CD14-positive monocyte (primary cell): ENCODE measurements at regions not wholly inside any gene's neighbourhood (a gene's known extent, or its start where the extent isn't known, plus 50 kb on each side); places are given as distances from the start of the nearest gene placed in this dataset.

Source experiments
- DNase-seq, 3 donors: peaks; one replicate each; pipeline ENCODE4 v3.0.0-alpha.2; 2011 to 2022
- H2AFZ ChIP-seq: 2 replicates; pipeline ENCODE4 v1.6.0; 2012; ENCODE audit warnings: mild to moderate bottlenecking, low read depth, low read length, inconsistent platforms; ENCODE audit not compliant: insufficient read depth, poor library complexity, severe bottlenecking
- H3K27ac ChIP-seq, 2 donors: 1 replicate in 1 of 2; 2 replicates in 1 of 2; pipeline ENCODE4 v1.5.1; 2012 to 2013; ENCODE audit warnings: low read length in 2 of 2, control low read depth in 1 of 2, inconsistent platforms in 1 of 2, low read depth in 1 of 2, mild to moderate bottlenecking in 1 of 2
- H3K27me3 ChIP-seq, 2 donors: one replicate each; pipeline versions ENCODE4 v1.6.0 to v1.6.1; 2011 to 2013; ENCODE audit warnings: low read length in 2 of 2; ENCODE audit not compliant: control insufficient read depth in 2 of 2, insufficient read depth in 2 of 2
- H3K36me3 ChIP-seq, 2 donors: replicated peaks in 1 of 2; 1 replicate in 1 of 2; 2 replicates in 1 of 2; pipeline versions ENCODE4 v1.5.1 to v1.6.1; 2012 to 2013; ENCODE audit warnings: low read length in 2 of 2, control low read depth in 1 of 2, inconsistent platforms in 1 of 2, mild to moderate bottlenecking in 1 of 2; ENCODE audit not compliant: insufficient read depth in 2 of 2, control insufficient read depth in 1 of 2
- H3K4me1 ChIP-seq, 2 donors: 1 replicate in 1 of 2; 2 replicates in 1 of 2; pipeline versions ENCODE4 v1.5.1 to v1.6.1; 2012 to 2013; ENCODE audit warnings: low read length in 2 of 2, control low read depth in 1 of 2, inconsistent platforms in 1 of 2, mild to moderate bottlenecking in 1 of 2, moderate library complexity in 1 of 2; ENCODE audit not compliant: insufficient read depth in 2 of 2, control insufficient read depth in 1 of 2
- H3K4me2 ChIP-seq: replicated peaks from 2 replicates; pipeline ENCODE3; 2012; ENCODE audit warnings: low read length, moderate library complexity, mild to moderate bottlenecking; ENCODE audit not compliant: poor library complexity, severe bottlenecking; ENCODE audit errors: extremely low read depth
- H3K4me3 ChIP-seq, 3 experiments: fragments of 200-600 bp in 1 of 3; sonication (generic) in 1 of 3; replicated peaks in 1 of 3; 1 replicate in 2 of 3; 2 replicates in 1 of 3; pipeline ENCODE4 v1.5.1; 2011 to 2013; ENCODE audit warnings: low read length in 3 of 3, mild to moderate bottlenecking in 3 of 3, control low read depth in 2 of 3, low read depth in 2 of 3, inconsistent platforms in 1 of 3, moderate library complexity in 1 of 3
- H3K79me2 ChIP-seq: 2 replicates; pipeline ENCODE4 v1.6.0; 2012; ENCODE audit warnings: mild to moderate bottlenecking, control low read depth, inconsistent platforms, low read length, moderate library complexity; ENCODE audit not compliant: insufficient read depth
- H3K9ac ChIP-seq: 2 replicates; pipeline ENCODE4 v1.6.0; 2017; ENCODE audit warnings: low read length, mild to moderate bottlenecking; ENCODE audit not compliant: insufficient read depth, poor library complexity, severe bottlenecking
- H3K9me3 ChIP-seq, 2 donors: replicated peaks in 1 of 2; 1 replicate in 1 of 2; 2 replicates in 1 of 2; pipeline versions ENCODE4 v1.5.1 to v1.6.1; 2012 to 2013; ENCODE audit warnings: low read length in 2 of 2, control low read depth in 1 of 2; ENCODE audit not compliant: control insufficient read depth in 1 of 2, insufficient read depth in 1 of 2
- H4K20me1 ChIP-seq: 2 replicates; pipeline ENCODE4 v1.6.0; 2012; ENCODE audit warnings: mild to moderate bottlenecking, low read length, control low read depth, moderate library complexity; ENCODE audit not compliant: insufficient read depth
- H3K27ac Mint-ChIP-seq, 7 donors: one replicate each; pipeline ENCODE4 v1.8.0; 2020; ENCODE audit warnings: mild to moderate bottlenecking in 7 of 7, mixed read lengths in 7 of 7, moderate library complexity in 6 of 7, inconsistent platforms in 2 of 7
- H3K27me3 Mint-ChIP-seq, 3 donors: one replicate each; pipeline ENCODE4 v1.8.0; 2021 to 2022; ENCODE audit warnings: low read depth in 3 of 3, mild to moderate bottlenecking in 3 of 3, mixed read lengths in 3 of 3, moderate library complexity in 3 of 3, inconsistent platforms in 1 of 3
- H3K36me3 Mint-ChIP-seq, 2 donors: one replicate each; pipeline ENCODE4 v1.8.0; 2020; ENCODE audit warnings: mixed read lengths in 2 of 2, inconsistent platforms in 1 of 2, mild to moderate bottlenecking in 1 of 2
- H3K4me1 Mint-ChIP-seq: one replicate; pipeline ENCODE4 v1.8.0; 2020; ENCODE audit warnings: mild to moderate bottlenecking, mixed read lengths
- H3K4me3 Mint-ChIP-seq, 2 donors: one replicate each; pipeline ENCODE4 v1.8.0; 2020; ENCODE audit warnings: mild to moderate bottlenecking in 2 of 2, mixed read lengths in 2 of 2, moderate library complexity in 1 of 2
- H3K9me3 Mint-ChIP-seq, 7 donors: one replicate each; pipeline ENCODE4 v1.8.0; 2020 to 2022; ENCODE audit warnings: mixed read lengths in 7 of 7, mild to moderate bottlenecking in 6 of 7, moderate library complexity in 6 of 7, inconsistent platforms in 2 of 7
- WGBS: methylation state at CpG from one replicate; pipeline ENCODE4 v1.1.5; 2013; ENCODE audit warnings: missing lambda C conversion rate; ENCODE audit not compliant: insufficient coverage; 5-methylcytosine and 5-hydroxymethylcytosine counted together
- intact Hi-C, 2 donors: fragments of 100-400 bp; cut with micrococcal nuclease; formaldehyde crosslinking; loops; one replicate each; pipeline versions ENCODE4 v1.15.0 to v1.15.1; 2023
- TF ChIP-seq, protein P1 (sequence below): fragments of 200-600 bp; IDR thresholded peaks from one replicate; pipeline ENCODE4 v1.8.0; 2022; ENCODE audit warnings: antibody characterized with exemption, mild to moderate bottlenecking

GRCh38 chr17:6240601-6241000 lies 170.4 kb downstream of the WSCD1 start:
- TF ChIP-seq, protein P1, sequence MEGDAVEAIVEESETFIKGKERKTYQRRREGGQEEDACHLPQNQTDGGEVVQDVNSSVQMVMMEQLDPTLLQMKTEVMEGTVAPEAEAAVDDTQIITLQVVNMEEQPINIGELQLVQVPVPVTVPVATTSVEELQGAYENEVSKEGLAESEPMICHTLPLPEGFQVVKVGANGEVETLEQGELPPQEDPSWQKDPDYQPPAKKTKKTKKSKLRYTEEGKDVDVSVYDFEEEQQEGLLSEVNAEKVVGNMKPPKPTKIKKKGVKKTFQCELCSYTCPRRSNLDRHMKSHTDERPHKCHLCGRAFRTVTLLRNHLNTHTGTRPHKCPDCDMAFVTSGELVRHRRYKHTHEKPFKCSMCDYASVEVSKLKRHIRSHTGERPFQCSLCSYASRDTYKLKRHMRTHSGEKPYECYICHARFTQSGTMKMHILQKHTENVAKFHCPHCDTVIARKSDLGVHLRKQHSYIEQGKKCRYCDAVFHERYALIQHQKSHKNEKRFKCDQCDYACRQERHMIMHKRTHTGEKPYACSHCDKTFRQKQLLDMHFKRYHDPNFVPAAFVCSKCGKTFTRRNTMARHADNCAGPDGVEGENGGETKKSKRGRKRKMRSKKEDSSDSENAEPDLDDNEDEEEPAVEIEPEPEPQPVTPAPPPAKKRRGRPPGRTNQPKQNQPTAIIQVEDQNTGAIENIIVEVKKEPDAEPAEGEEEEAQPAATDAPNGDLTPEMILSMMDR, result no peak
- no peaks in the 10 kb centered on the region for H3K4me1 ChIP-seq
- no peaks in the 10 kb centered on the region for H4K20me1 ChIP-seq
- H3K36me3 ChIP-seq, result no peaks in the 10 kb centered on the region
- WGBS, result 77% methylated on average over 9 of the region's 10 CpGs
- H3K27ac ChIP-seq, result no peak overlapping the region
- H3K9me3 ChIP-seq, result no peaks in the 10 kb centered on the region
- Mint-ChIP-seq H3K27me3 (peaks cover 11 to 25% (median 16%) of the 10 kb centered on the region in 3 donors), H3K4me3 (no peak overlapping the region), H3K36me3 (no peaks in the 10 kb centered on the region), H3K9me3 (peaks cover 0 to 6% (median 0%) of the 10 kb centered on the region in 7 donors), H3K27ac (no peak overlapping the region), H3K4me1 (no peaks in the 10 kb centered on the region)
- no peak overlapping the region for H3K4me2 ChIP-seq
- H3K9ac ChIP-seq, result no peak overlapping the region
- no peak for DNase-seq
- H2AFZ ChIP-seq, result no peak overlapping the region
- peaks cover 0 to 5% of the 10 kb centered on the region in 2 donors for H3K27me3 ChIP-seq
- intact Hi-C loops, result no loop called here
- H3K4me3 ChIP-seq, result no peak overlapping the region
- H3K79me2 ChIP-seq, result no peaks in the 10 kb centered on the region

GRCh38 chr17:6240001-6240400 lies 169.8 kb downstream of the WSCD1 start:
- TF ChIP-seq, protein P1, result no peak
- no peaks in the 10 kb centered on the region for H4K20me1 ChIP-seq
- Mint-ChIP-seq H3K27me3 (peaks cover 11 to 25% (median 16%) of the 10 kb centered on the region in 3 donors), H3K4me3 (no peak overlapping the region), H3K4me1 (no peaks in the 10 kb centered on the region), H3K27ac (no peak overlapping the region), H3K36me3 (no peaks in the 10 kb centered on the region), H3K9me3 (peaks cover 0 to 6% (median 0%) of the 10 kb centered on the region in 7 donors)
- H3K36me3 ChIP-seq, result no peaks in the 10 kb centered on the region
- H3K9ac ChIP-seq, result no peak overlapping the region
- no peak overlapping the region for H3K4me3 ChIP-seq
- no peak overlapping the region for H2AFZ ChIP-seq
- H3K27ac ChIP-seq, result no peak overlapping the region
- 80% methylated on average over 2 of the region's 3 CpGs for WGBS
- no peaks in the 10 kb centered on the region for H3K9me3 ChIP-seq
- peaks cover 0 to 5% of the 10 kb centered on the region in 2 donors for H3K27me3 ChIP-seq
- no peaks in the 10 kb centered on the region for H3K79me2 ChIP-seq
- intact Hi-C loops, result no loop called here
- no peak for DNase-seq
- H3K4me1 ChIP-seq, result no peaks in the 10 kb centered on the region
- no peak overlapping the region for H3K4me2 ChIP-seq
